PC-9 (cell line): ENCODE measurements at regions not wholly inside any gene's neighbourhood (a gene's known extent, or its start where the extent isn't known, plus 50 kb on each side); places are given as distances from the start of the nearest gene placed in this dataset.

Source experiments
- CTCF ChIP-seq: fragments of 200-600 bp; sonication (generic); conservative IDR thresholded peaks from 2 replicates; pipeline ENCODE4 v1.6.1; 2017; ENCODE audit warnings: mixed run types, antibody characterized with exemption, mild to moderate bottlenecking, moderate library complexity
- EZH2 ChIP-seq: fragments of 200-600 bp; sonication (generic); IDR thresholded peaks from 2 replicates; pipeline ENCODE4 v1.8.0; 2017; ENCODE audit warnings: antibody characterized with exemption, low read depth

- TF ChIP-seq CTCF, result no peak
- no peak for TF ChIP-seq EZH2
These were observed 412.1 kb downstream of the LTN1 start for GRCh38 chr21:28580585-28580984.
